ENCODE measurements at regions not wholly inside any gene's neighbourhood (a gene's known extent, or its start where the extent isn't known, plus 50 kb on each side); places are given as distances from the start of the nearest gene placed in this dataset.

GRCh38 chr4:142960126-142960525 lies 114.0 kb upstream of the INPP4B start:
- TF ChIP-seq CTCF (IDR thresholded peaks at IDR 0.05) (no peak), ZFX (IDR thresholded peaks at IDR 0.05; ENCODE audit: borderline replicate concordance) (no peak)

Measured in 22Rv1 (cell line).